Nephron (organoid): ENCODE measurements at regions not wholly inside any gene's neighbourhood (a gene's known extent, or its start where the extent isn't known, plus 50 kb on each side); places are given as distances from the start of the nearest gene placed in this dataset.

Experiments used
- H3K27ac Mint-ChIP-seq, 3 experiments: 2 replicates each; pipeline ENCODE4 v1.8.0; 2020; ENCODE audit warnings: mixed read lengths in 3 of 3, mild to moderate bottlenecking in 2 of 3, moderate library complexity in 1 of 3
- H3K27me3 Mint-ChIP-seq: 2 replicates; pipeline ENCODE4 v1.8.0; 2021; ENCODE audit warnings: low read depth, mild to moderate bottlenecking, moderate library complexity, mixed read lengths
- H3K36me3 Mint-ChIP-seq: 2 replicates; pipeline ENCODE4 v1.8.0; 2020; ENCODE audit warnings: low read depth, mixed read lengths
- H3K4me1 Mint-ChIP-seq: 2 replicates; pipeline ENCODE4 v1.8.0; 2020; ENCODE audit warnings: mixed read lengths
- H3K4me3 Mint-ChIP-seq, 3 experiments: 2 replicates each; pipeline ENCODE4 v1.8.0; 2020; ENCODE audit warnings: mild to moderate bottlenecking in 3 of 3, mixed read lengths in 3 of 3, moderate library complexity in 2 of 3
- H3K9me3 Mint-ChIP-seq: 2 replicates; pipeline ENCODE4 v1.8.0; 2020; ENCODE audit warnings: mixed read lengths
- CTCF ChIP-seq, 3 experiments: fragments of 200-600 bp; sonication (generic); IDR thresholded peaks; one replicate each; pipeline ENCODE4 v1.5.0; 2021; ENCODE audit warnings: antibody characterized with exemption in 3 of 3; ENCODE audit not compliant: unreplicated experiment in 3 of 3

- TF ChIP-seq CTCF (IDR thresholded peaks at IDR 0.05; ENCODE audit: unreplicated experiment in 3 of 3), result no peak
- peaks cover 40% of the 10 kb centered on the region for H3K27me3 Mint-ChIP-seq
- peaks cover 58% of the 10 kb centered on the region for H3K4me1 Mint-ChIP-seq
- H3K9me3 Mint-ChIP-seq, result no peaks in the 10 kb centered on the region
- H3K36me3 Mint-ChIP-seq, result no peaks in the 10 kb centered on the region
- peak overlapping the region; percentile 47 to 70 (median 67) for H3K27ac Mint-ChIP-seq
- peak overlapping the region in 2 of 3 experiments; percentile 20 to 34 for H3K4me3 Mint-ChIP-seq
Observed at GRCh38 chr10:131430716-131431412, 119.3 kb upstream of the TCERG1L start.

GRCh38 chr10:131431533-131431932 is 120.0 kb upstream of the TCERG1L start:
- TF ChIP-seq CTCF (IDR thresholded peaks at IDR 0.05; ENCODE audit: unreplicated experiment in 3 of 3), result no peak
- Mint-ChIP-seq H3K9me3 (no peaks in the 10 kb centered on the region), H3K27ac (peak overlapping the region; percentile 47 to 70 (median 67)), H3K27me3 (peaks cover 36% of the 10 kb centered on the region), H3K36me3 (no peaks in the 10 kb centered on the region), H3K4me3 (no peak overlapping the region), H3K4me1 (peaks cover 63% of the 10 kb centered on the region)

GRCh38 chr10:131431978-131432690 is 120.6 kb upstream of the TCERG1L start:
- Mint-ChIP-seq H3K4me1 (peaks cover 64% of the 10 kb centered on the region), H3K4me3 (no peak overlapping the region), H3K9me3 (no peaks in the 10 kb centered on the region), H3K27ac (peak overlapping the region in 2 of 3 experiments; percentile 67 to 70), H3K36me3 (no peaks in the 10 kb centered on the region), H3K27me3 (peaks cover 33% of the 10 kb centered on the region)
- no peak for TF ChIP-seq CTCF (IDR thresholded peaks at IDR 0.05; ENCODE audit: unreplicated experiment in 3 of 3)

GRCh38 chr10:131433568-131433967 is 122.0 kb upstream of the TCERG1L start:
- no peak for TF ChIP-seq CTCF (IDR thresholded peaks at IDR 0.05; ENCODE audit: unreplicated experiment in 3 of 3)
- no peaks in the 10 kb centered on the region for H3K36me3 Mint-ChIP-seq
- no peak overlapping the region for H3K4me3 Mint-ChIP-seq
- H3K27me3 Mint-ChIP-seq, result peaks cover 36% of the 10 kb centered on the region
- H3K4me1 Mint-ChIP-seq, result peaks cover 64% of the 10 kb centered on the region
- H3K27ac Mint-ChIP-seq, result peak overlapping the region in 1 of 3 experiments; percentile 63
- no peaks in the 10 kb centered on the region for H3K9me3 Mint-ChIP-seq

GRCh38 chr10:131435232-131435631 is 123.7 kb upstream of the TCERG1L start:
- no peak for TF ChIP-seq CTCF (IDR thresholded peaks at IDR 0.05; ENCODE audit: unreplicated experiment in 3 of 3)
- peaks cover 57% of the 10 kb centered on the region for H3K4me1 Mint-ChIP-seq
- H3K27ac Mint-ChIP-seq, result peak overlapping the region in 2 of 3 experiments; percentile 73 to 80
- no peaks in the 10 kb centered on the region for H3K9me3 Mint-ChIP-seq
- H3K36me3 Mint-ChIP-seq, result no peaks in the 10 kb centered on the region
- peaks cover 46% of the 10 kb centered on the region for H3K27me3 Mint-ChIP-seq
- no peak overlapping the region for H3K4me3 Mint-ChIP-seq
